ENCODE measurements at regions not wholly inside any gene's neighbourhood (a gene's known extent, or its start where the extent isn't known, plus 50 kb on each side); places are given as distances from the start of the nearest gene placed in this dataset.
A peak's percentile ranks its signal among the peaks of the same experiment; 100 is the strongest.

- no peak for TF ChIP-seq CTCF (IDR thresholded peaks at IDR 0.05; ENCODE audit: low read depth, low read length, missing control alignments)
- H3K4me3 ChIP-seq (ENCODE audit: low read depth, low read length) = no peak overlapping the region
- no peak for DNase-seq (ENCODE audit: low read depth)
- in situ Hi-C loops (cut with HindIII; ENCODE audit: low sequenced_read_pairs) = no loop called here
Measured at GRCh38 chr2:219877728-219878127, 250.3 kb downstream of the SLC4A3 start.

- DNase-seq (ENCODE audit: low read depth) = no peak
- H3K4me3 ChIP-seq (ENCODE audit: low read depth, low read length) = no peak overlapping the region
- no peak for TF ChIP-seq CTCF (IDR thresholded peaks at IDR 0.05; ENCODE audit: low read depth, low read length, missing control alignments)
- in situ Hi-C loops (cut with HindIII; ENCODE audit: low sequenced_read_pairs) = no loop called here
Measured at GRCh38 chr2:219878516-219878915, 251.1 kb downstream of the SLC4A3 start.

GRCh38 chr2:219881851-219882250 is 254.4 kb downstream of the SLC4A3 start:
- no peak for TF ChIP-seq CTCF (IDR thresholded peaks at IDR 0.05; ENCODE audit: low read depth, low read length, missing control alignments)
- DNase-seq (ENCODE audit: low read depth) = no peak
- no peak overlapping the region for H3K4me3 ChIP-seq (ENCODE audit: low read depth, low read length)
- in situ Hi-C loops (cut with HindIII; ENCODE audit: low sequenced_read_pairs) = no loop called here

- peak; percentile 16 for TF ChIP-seq CTCF (IDR thresholded peaks at IDR 0.05; ENCODE audit: low read depth, low read length, missing control alignments)
Measured at GRCh38 chr2:219886615-219887014, 259.2 kb downstream of the SLC4A3 start.

GRCh38 chr2:219887870-219888269 is 260.4 kb downstream of the SLC4A3 start:
- H3K4me3 ChIP-seq (ENCODE audit: low read depth, low read length) = no peak overlapping the region
- TF ChIP-seq CTCF (IDR thresholded peaks at IDR 0.05; ENCODE audit: low read depth, low read length, missing control alignments) = no peak
- no peak for DNase-seq (ENCODE audit: low read depth)
- in situ Hi-C loops (cut with HindIII; ENCODE audit: low sequenced_read_pairs) = no loop called here

More at GRCh38 chr2:219886615-219887014, 259.2 kb downstream of the SLC4A3 start:
- no peak for DNase-seq (ENCODE audit: low read depth)
- in situ Hi-C loops (cut with HindIII; ENCODE audit: low sequenced_read_pairs) = no loop called here
- H3K4me3 ChIP-seq (ENCODE audit: low read depth, low read length) = no peak overlapping the region

- in situ Hi-C loops (cut with HindIII; ENCODE audit: low sequenced_read_pairs) = no loop called here
- H3K4me3 ChIP-seq (ENCODE audit: low read depth, low read length) = no peak overlapping the region
- TF ChIP-seq CTCF (IDR thresholded peaks at IDR 0.05; ENCODE audit: low read depth, low read length, missing control alignments) = no peak
- no peak for DNase-seq (ENCODE audit: low read depth)
Measured at GRCh38 chr2:219893541-219893940, 266.1 kb downstream of the SLC4A3 start.

- no peak for TF ChIP-seq CTCF (IDR thresholded peaks at IDR 0.05; ENCODE audit: low read depth, low read length, missing control alignments)
- in situ Hi-C loops (cut with HindIII; ENCODE audit: low sequenced_read_pairs) = no loop called here
- no peak overlapping the region for H3K4me3 ChIP-seq (ENCODE audit: low read depth, low read length)
- no peak for DNase-seq (ENCODE audit: low read depth)
Measured at GRCh38 chr2:219897456-219897855, 270.0 kb downstream of the SLC4A3 start.

All from astrocyte of the cerebellum (primary cell).